KOPT-K1 (cell line): ENCODE measurements at regions not wholly inside any gene's neighbourhood (a gene's known extent, or its start where the extent isn't known, plus 50 kb on each side); places are given as distances from the start of the nearest gene placed in this dataset.
"Not testable (repeated sequence)": the region's sequence is repeated elsewhere in the genome, so short reads cannot be mapped to it uniquely, and the experiment has no call there.

Experiments
- H3K27ac ChIP-seq: fragments of 200-600 bp; sonication (generic); 2 replicates; pipeline ENCODE4 v1.5.1; 2016; ENCODE audit warnings: antibody characterized with exemption, mild to moderate bottlenecking, low read depth, low read length; ENCODE audit not compliant: poor library complexity, severe bottlenecking
- H3K36me3 ChIP-seq: fragments of 200-600 bp; sonication (generic); 2 replicates; pipeline ENCODE4 v1.5.1; 2017; ENCODE audit warnings: antibody characterized with exemption, mild to moderate bottlenecking, low read length, moderate library complexity; ENCODE audit not compliant: insufficient read depth
- H3K9me3 ChIP-seq: fragments of 200-600 bp; sonication (generic); 2 replicates; pipeline ENCODE4 v1.5.1; 2017; ENCODE audit warnings: antibody characterized with exemption, low read length, mild to moderate bottlenecking; ENCODE audit not compliant: insufficient read depth, poor library complexity, severe bottlenecking

DNA sequence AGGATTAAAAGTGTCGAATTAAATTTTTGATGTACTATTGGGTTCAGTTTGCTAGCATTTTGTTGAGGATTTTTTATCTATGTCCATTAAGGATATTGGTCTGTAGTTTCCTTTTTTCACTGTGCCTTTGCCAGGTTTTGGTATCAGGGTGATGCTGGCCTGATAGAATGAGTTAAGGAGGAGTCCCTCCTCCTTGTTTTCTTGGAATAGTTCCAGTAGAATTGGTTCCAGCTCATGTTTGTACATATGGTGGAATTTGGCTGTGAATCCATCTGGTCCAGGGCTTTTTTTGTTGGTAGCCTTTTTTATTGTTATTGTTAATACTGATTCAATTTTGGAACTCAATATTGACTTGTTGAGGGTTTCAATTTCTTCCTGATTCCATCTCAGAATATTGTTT, 141.8 kb downstream of the SIM1 start:
- Histone ChIP-seq H3K27ac (no peak overlapping the region), H3K9me3 (no peaks in the 10 kb centered on the region), H3K36me3 (no peaks in the 10 kb centered on the region)

DNA sequence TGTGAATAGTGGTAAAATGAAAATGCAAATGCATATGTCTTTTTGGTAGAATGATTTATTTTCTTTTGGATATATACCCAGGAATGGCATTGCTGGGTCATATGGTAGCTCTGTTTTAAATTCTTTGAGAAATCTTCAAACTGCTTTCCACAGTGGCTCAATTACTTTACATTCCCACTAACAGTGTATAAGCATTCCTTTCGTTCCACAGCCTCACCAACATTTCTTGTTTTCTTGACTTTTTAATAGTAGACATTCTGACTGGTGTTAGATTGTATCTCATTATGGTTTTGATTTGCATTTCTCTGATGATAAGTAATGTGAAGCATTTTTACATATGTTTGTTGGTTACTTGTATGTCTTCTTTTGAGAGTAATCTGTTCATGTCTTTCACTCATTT, 144.0 kb downstream of the SIM1 start:
- Histone ChIP-seq H3K36me3 (no peaks in the 10 kb centered on the region), H3K9me3 (no peaks in the 10 kb centered on the region), H3K27ac (no peak overlapping the region)

DNA sequence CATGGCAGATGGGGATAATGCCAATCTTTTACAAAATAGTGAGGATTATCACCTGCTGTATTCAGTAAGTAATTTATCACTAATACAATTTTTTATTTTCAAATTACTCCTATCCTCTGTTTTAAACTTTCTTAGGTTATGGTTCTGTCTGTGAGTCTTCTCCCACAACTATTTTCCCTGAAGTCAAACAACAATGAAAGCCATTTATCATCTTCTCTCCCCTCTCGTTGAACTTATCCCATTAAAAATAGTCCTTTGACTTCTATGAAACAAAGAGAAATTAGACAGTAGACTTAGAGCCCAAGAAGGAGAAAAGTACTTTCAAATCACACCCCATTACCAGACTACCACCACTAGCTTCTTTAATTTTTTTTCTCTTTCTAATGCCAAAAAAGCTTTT, 147.7 kb downstream of the SIM1 start:
- Histone ChIP-seq H3K9me3 (no peaks in the 10 kb centered on the region), H3K27ac (no peak overlapping the region), H3K36me3 (no peaks in the 10 kb centered on the region)

DNA sequence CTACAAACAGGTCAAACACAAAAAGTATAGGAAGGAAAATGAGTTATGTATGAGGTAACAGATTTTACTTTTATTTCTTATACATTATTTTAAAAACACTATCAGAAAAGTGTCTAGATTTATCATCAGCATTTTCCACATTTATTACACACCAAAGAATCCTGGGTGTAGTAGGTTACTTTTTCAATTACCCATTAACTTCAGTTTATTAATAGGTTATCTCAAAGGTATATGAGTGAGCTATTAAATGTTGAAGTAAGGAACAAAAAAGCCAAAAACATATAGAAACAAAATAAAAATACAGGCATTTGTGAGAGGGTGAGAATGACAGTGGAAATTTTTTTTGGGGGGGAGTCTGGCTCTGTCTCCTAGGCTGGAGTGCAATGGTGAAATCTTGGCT, 150.5 kb downstream of the SIM1 start:
- Histone ChIP-seq H3K9me3 (no peaks in the 10 kb centered on the region), H3K36me3 (no peaks in the 10 kb centered on the region), H3K27ac (no peak overlapping the region)

DNA sequence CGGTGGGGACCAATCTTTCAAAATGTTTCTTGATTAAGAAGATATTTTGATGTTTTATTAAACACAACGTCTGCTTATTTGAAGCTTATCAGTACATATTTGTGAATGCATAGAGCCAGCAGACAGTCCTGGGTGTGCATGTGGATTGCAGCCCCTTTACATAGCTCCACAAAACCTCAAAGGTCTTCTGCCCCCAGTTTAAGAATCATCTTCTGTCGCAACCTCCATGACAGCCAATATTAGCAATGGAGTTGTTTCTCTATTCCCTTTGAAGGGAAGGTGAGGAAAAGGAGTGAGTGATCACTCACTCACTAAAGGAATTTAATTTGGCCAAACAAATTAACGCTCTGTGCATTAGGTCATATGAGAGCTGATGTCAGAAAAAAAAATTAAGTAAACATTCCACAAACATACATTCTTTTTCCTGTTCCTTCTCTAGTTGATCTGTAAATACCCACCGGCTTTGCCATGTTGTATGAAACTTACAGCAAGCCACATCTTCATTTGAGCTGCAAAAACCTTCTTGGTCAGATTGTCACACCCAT, 152.9 kb downstream of the SIM1 start:
- no peaks in the 10 kb centered on the region for H3K9me3 ChIP-seq
- H3K36me3 ChIP-seq: no peaks in the 10 kb centered on the region
- H3K27ac ChIP-seq: no peak overlapping the region

DNA sequence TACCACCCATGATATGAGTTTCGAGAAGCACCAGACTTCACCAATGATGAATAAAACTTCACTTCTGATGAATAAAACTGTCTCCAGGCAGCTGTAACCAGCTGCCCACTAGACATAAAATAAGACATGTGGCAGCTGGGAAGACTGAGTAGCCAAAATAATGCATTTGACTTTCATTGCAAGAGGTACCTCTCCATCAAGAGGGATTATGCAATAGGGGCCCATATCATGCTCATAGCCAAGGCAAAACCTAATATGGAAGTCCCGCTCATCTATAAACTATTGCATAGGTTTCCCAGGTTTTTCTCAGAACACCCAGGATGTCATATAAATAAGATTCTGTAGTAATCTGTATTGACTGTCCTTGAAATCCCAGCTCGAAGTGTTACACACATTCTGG, 155.5 kb downstream of the SIM1 start:
- Histone ChIP-seq H3K27ac (no peak overlapping the region), H3K36me3 (no peaks in the 10 kb centered on the region), H3K9me3 (no peaks in the 10 kb centered on the region)

DNA sequence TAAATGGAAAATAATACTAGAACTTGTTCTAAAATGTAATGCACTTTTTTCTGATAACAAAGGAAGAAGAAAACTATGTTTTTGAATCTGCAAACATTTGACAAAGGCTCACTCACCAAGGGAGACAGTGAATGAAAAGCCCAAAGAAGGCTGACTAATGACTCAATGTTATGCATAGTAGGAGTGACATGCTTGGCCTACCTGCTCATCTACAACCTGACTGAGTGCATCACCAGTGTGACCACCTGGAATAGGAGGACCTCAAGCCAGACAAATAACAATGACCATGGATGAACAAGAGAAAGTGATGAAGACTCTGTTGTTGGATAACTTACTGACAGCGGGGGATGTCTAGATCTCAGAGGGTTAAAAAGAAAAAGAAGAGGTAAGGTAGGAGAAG, 157.2 kb downstream of the SIM1 start:
- Histone ChIP-seq H3K27ac (no peak overlapping the region), H3K9me3 (no peaks in the 10 kb centered on the region), H3K36me3 (no peaks in the 10 kb centered on the region)

DNA sequence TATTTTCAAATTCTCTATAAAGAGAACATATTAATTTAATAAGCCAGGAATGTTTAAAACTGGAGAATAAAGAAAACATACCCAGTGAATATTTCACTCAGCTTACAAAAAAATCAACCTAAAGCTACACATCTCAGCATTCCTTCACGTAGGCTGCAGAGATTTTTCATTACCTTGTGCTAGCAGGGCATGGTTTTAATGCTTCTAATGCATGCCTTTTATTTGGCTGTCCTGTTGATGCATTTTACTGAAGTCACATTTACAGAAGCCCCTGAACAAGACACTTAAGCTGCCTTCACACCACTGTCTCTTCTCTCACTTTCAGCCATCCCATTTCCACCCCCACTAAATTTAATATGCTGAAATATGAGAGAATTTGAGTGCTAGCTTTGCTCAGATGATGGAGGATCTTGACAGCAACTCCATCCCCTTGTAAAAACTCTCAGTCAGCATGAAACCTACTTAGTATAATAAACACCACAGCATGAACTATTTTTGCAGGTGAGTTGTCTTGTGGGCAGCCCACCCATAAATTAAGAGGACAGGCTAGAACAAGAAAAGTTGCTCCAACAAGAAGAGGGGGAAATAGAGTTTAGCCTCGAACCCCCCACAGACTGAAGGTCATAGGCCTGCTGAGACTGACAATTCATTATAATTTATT, 159.4 kb downstream of the SIM1 start:
- Histone ChIP-seq H3K27ac (no peak overlapping the region), H3K9me3 (no peaks in the 10 kb centered on the region), H3K36me3 (no peaks in the 10 kb centered on the region)

DNA sequence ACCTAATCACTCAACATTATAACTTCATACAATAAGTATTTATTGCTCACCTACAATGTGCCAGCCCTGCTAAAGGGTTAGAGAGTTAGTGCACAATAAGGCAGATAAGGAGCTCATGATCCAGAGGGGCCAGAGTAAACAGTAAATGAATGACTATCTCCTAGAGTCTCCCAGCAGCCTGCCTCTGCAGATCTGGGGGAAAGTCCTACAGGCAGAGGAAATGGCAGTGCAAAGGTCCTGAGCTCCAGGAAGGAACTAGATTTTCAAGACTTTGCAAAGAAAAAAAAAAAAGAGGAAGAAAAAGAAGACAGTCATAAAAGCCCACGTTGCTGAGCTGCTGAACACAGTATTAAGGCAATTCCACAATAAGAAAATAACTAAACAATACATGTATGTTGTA, 160.1 kb downstream of the SIM1 start:
- H3K27ac ChIP-seq: no peak overlapping the region
- no peaks in the 10 kb centered on the region for H3K36me3 ChIP-seq
- H3K9me3 ChIP-seq: no peaks in the 10 kb centered on the region

DNA sequence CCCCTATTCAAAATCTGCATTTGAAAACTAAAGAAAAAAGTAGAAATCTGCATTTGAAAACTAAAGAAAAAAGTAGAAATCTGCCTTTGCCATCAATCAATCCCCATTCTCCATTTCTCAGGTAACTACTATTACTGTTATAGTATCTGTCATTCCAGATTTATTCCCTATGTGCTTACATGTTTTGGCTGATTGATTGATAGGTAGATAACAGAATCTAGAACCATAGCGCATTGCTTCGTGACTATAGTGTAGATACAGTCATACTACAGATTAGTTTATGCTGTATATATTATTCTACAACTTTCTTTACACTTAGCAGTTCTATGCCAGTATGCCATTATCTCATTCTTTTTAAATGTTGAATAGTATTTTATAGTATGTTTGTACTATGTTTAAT, 163.0 kb downstream of the SIM1 start:
- Histone ChIP-seq H3K27ac (no peak overlapping the region), H3K36me3 (no peaks in the 10 kb centered on the region), H3K9me3 (no peaks in the 10 kb centered on the region)

DNA sequence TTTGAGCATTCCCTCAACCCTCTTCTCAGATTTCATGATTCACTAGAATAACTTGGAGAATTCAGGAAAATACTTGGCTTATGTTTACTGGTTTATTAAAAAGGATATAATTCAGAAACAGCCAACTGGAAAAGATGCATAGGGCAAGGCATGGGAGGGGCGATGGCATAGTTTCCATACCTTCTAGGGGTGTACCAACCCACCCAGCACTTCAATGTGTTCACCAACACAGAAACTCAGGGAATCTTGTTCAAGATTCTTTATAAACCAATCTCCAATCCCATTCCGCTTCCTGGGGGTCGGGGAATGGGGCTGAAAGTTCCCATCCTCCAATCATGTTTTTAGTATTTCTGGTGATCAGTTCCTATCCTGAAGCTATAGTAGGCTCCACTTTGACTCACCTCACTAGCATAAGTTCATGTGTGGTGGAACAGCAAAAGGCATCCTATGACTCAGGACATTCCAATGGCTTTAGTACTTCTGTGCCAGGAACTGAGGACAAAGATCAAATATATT, 164.4 kb downstream of the SIM1 start:
- Histone ChIP-seq H3K27ac (no peak overlapping the region), H3K9me3 (no peaks in the 10 kb centered on the region), H3K36me3 (no peaks in the 10 kb centered on the region)

DNA sequence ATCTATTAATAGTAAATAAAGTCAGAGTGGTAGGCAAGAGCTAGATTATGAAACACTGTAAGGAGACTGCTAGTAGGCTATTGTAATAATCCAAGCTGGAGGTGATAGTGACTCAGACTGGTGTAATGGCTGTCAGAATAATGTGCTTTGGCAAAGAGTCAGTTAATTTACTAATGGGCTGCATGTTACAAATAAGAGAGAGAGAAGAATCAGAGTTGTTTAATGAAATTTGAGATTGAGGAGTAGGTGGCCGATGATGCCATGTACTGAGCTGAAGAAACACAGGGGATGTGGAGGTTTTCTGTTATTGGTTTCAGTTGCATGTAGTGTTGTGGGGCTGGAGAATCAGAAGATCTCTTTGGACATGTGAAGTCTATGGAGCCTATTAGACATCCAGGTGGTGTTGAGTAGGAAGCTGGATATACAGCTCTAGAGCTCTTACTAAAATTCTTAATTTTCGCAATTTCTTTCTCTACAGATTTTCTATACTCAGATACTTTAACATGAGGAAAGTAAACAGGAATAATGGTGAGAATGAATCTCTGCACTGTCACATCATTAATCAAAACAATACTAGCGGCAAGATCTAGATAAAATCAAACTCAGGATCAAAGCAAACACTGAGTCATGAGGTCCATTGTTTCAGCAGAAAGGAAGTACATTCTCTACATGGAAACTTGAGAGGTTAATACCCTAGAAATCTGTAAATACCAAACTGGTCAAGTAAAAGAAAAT, 167.7 kb downstream of the SIM1 start:
- Histone ChIP-seq H3K36me3 (no peaks in the 10 kb centered on the region), H3K27ac (no peak overlapping the region), H3K9me3 (no peaks in the 10 kb centered on the region)

DNA sequence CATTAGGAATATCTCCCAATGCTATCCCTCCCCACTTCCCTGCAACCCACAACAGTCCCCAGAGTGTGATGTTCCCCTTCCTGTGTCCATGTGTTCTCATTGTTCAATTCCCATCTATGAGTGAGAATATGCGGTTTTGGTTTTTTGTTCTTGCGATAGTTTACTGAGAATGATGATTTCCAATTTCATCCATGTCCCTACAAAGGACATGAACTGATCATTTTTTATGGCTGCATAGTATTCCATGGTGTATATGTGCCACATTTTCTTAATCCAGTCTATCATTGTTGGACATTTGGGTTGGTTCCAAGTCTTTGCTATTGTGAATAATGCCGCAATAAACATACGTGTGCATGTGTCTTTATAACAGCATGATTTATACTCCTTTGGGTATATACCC, 169.5 kb downstream of the SIM1 start:
- not testable (repeated sequence) for H3K9me3 ChIP-seq, H3K36me3 ChIP-seq, H3K27ac ChIP-seq

DNA sequence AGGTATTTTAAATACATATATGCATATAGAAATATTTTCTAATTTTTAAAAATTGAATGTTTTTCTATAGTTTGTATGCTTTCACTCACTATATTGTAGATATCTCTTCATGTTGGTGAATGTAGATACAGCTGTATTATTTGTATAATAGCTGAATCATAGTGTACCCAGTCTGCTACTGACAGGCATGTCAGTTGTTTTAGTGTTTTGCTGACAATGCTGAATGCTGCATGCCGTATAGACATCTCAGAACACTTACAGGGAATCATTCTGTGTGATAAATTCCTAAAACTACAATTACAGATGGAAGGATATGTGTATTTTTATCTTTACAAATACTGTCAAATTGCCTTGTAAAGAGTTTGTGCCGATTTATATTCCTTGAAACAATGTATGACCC, 175.4 kb downstream of the SIM1 start:
- H3K9me3 ChIP-seq: no peaks in the 10 kb centered on the region
- H3K36me3 ChIP-seq: no peaks in the 10 kb centered on the region
- H3K27ac ChIP-seq: no peak overlapping the region

DNA sequence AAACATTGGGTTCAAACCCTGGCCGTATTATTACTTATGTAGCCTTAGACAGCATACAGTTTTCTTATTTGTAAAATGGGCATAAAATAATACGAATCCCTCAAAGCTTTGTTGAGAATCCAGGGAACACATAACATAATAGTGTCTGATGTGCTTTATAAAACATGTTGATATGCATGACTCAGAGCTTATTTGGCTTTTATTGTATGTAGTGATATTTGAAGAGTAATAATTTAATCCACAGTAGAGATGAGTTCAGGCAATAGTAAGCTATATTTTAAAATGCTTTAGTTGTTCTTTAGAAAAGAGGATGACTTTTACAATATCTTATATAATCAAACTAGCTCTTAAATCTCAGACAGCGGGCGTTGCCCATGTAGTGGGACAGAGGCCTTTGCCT, 176.4 kb downstream of the SIM1 start:
- H3K36me3 ChIP-seq: no peaks in the 10 kb centered on the region
- H3K27ac ChIP-seq: no peak overlapping the region
- no peaks in the 10 kb centered on the region for H3K9me3 ChIP-seq

DNA sequence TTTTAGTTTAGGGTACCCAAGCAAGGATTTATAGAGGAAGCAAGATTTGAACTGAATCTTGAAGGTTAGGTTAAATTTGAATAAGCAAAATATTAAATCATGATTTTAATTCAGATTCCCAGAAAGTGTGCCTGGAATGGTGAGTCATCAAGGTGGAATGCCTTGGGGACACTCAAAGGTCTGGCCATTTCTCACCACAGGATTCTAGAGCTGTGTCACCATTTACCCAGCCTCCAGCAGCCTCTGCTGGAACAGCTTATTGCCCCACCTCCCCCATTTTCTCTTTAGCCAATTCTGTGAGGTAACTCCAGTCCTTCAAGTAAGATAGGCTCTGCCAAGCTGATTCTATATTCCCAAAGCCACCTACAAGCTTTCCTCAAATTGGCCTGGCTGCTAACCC, 181.4 kb downstream of the SIM1 start:
- H3K36me3 ChIP-seq: no peaks in the 10 kb centered on the region
- H3K9me3 ChIP-seq: no peaks in the 10 kb centered on the region
- no peak overlapping the region for H3K27ac ChIP-seq
